Vagina (tissue), 2 donors: ENCODE measurements at regions not wholly inside any gene's neighbourhood (a gene's known extent, or its start where the extent isn't known, plus 50 kb on each side); places are given as distances from the start of the nearest gene placed in this dataset.
"Not testable (repeated sequence)": the region's sequence is repeated elsewhere in the genome, so short reads cannot be mapped to it uniquely, and the experiment has no call there.

Experiments
- DNase-seq, 2 donors: peaks; one replicate each; pipeline ENCODE4 v3.0.0-alpha.2; 2017; ENCODE audit errors: extremely low spot score in 2 of 2
- H3K27ac ChIP-seq: fragments of 200-600 bp; sonication (generic); one replicate; pipeline ENCODE4 v1.5.1; 2019
- H3K27me3 ChIP-seq: fragments of 200-600 bp; sonication (generic); one replicate; pipeline ENCODE4 v1.5.1; 2019
- H3K36me3 ChIP-seq, 2 donors: fragments of 200-600 bp; sonication (generic); one replicate each; pipeline ENCODE4 v1.5.1; 2017 to 2019
- H3K4me1 ChIP-seq: fragments of 200-600 bp; sonication (generic); one replicate; pipeline ENCODE4 v1.5.1; 2019
- H3K4me3 ChIP-seq, 2 donors: fragments of 200-600 bp; sonication (generic); 1 replicate in 1 of 2; 2 replicates in 1 of 2; pipeline ENCODE4 v1.5.1; 2016 to 2019
- H3K9me3 ChIP-seq: fragments of 200-600 bp; sonication (generic); one replicate; pipeline ENCODE4 v1.5.1; 2019
- POLR2A ChIP-seq, 2 donors: fragments of 450-650 bp; IDR thresholded peaks; one replicate each; pipeline ENCODE4 v1.6.1; 2017; ENCODE audit warnings: antibody characterized with exemption in 2 of 2, mild to moderate bottlenecking in 2 of 2, moderate library complexity in 2 of 2
- POLR2AphosphoS5 ChIP-seq, 2 donors: sonication (generic); formaldehyde crosslinking; IDR thresholded peaks; one replicate each; pipeline ENCODE4 v1.9.0; 2017; ENCODE audit warnings: antibody characterized with exemption in 2 of 2, mild to moderate bottlenecking in 2 of 2, low read depth in 1 of 2; ENCODE audit not compliant: insufficient read depth in 1 of 2
- intact Hi-C: fragments of 100-400 bp; cut with DNase I; formaldehyde crosslinking; loops from one replicate; pipeline ENCODE4 v1.15.1; 2023
- TF ChIP-seq, protein P1 (sequence below), 3 experiments: fragments of 450-650 bp in 2 of 3; fragments of 200-600 bp in 1 of 3; sonication (generic) in 1 of 3; IDR thresholded peaks; one replicate each; pipeline ENCODE4 v1.5.1; 2017 to 2019; ENCODE audit warnings: antibody characterized with exemption in 3 of 3, mild to moderate bottlenecking in 2 of 3, moderate library complexity in 2 of 3

DNA sequence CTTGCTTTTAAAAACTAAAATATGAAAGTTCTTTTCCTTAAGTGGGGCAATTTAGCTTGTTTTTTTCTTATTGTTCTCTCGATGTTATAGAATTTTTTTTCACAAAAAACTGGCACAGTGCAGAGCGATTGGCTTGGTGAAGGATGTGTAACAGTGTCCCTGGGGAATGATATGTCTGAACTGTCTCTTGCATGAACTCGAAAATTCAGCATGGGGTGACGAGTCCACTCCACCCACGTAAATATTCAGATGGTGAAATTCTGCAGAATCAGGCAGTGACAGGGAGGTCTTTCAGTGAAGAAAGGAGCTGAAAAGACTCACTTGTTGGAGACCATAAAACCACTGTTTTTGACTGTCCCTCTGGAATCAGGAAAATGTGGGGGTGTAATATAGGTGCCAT lies 505.3 kb downstream of the MMUT start:
- TF ChIP-seq POLR2AphosphoS5 (IDR thresholded peaks at IDR 0.05; ENCODE audit: insufficient read depth in 1 of 2, low read depth in 1 of 2) = no peak
- TF ChIP-seq, protein P1, sequence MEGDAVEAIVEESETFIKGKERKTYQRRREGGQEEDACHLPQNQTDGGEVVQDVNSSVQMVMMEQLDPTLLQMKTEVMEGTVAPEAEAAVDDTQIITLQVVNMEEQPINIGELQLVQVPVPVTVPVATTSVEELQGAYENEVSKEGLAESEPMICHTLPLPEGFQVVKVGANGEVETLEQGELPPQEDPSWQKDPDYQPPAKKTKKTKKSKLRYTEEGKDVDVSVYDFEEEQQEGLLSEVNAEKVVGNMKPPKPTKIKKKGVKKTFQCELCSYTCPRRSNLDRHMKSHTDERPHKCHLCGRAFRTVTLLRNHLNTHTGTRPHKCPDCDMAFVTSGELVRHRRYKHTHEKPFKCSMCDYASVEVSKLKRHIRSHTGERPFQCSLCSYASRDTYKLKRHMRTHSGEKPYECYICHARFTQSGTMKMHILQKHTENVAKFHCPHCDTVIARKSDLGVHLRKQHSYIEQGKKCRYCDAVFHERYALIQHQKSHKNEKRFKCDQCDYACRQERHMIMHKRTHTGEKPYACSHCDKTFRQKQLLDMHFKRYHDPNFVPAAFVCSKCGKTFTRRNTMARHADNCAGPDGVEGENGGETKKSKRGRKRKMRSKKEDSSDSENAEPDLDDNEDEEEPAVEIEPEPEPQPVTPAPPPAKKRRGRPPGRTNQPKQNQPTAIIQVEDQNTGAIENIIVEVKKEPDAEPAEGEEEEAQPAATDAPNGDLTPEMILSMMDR (IDR thresholded peaks at IDR 0.05) = no peak
- TF ChIP-seq POLR2A (IDR thresholded peaks at IDR 0.05) = no peak
- no peak overlapping the region for H3K4me3 ChIP-seq
- DNase-seq = no peak
- H3K27ac ChIP-seq = no peak overlapping the region
- H3K9me3 ChIP-seq = no peaks in the 10 kb centered on the region
- H3K36me3 ChIP-seq = no peaks in the 10 kb centered on the region
- no peaks in the 10 kb centered on the region for H3K27me3 ChIP-seq
- intact Hi-C loops = no loop called here
- H3K4me1 ChIP-seq = no peaks in the 10 kb centered on the region

DNA sequence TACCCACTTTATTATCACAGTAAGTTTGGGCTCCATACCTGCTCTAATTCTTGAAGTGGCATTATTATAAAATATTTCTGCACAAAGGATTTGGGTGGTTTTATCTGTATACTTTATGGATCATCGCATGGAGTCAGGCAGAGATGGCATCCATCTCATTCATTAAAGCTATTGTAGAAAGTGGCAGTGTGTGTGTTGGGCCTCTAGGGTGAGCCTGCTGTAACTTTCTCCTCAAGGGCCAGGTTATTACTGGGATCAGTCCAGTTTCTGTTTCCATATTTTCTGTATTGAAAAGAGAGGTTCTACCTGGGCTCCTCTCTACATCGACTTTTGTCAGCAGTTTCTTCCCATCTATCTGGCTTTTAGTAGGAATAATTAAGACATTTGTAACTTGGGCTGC lies 511.1 kb downstream of the MMUT start:
- no peaks in the 10 kb centered on the region for H3K4me1 ChIP-seq
- no peaks in the 10 kb centered on the region for H3K27me3 ChIP-seq
- no peak for TF ChIP-seq POLR2A (IDR thresholded peaks at IDR 0.05)
- TF ChIP-seq, protein P1 (IDR thresholded peaks at IDR 0.05) = no peak
- TF ChIP-seq POLR2AphosphoS5 (IDR thresholded peaks at IDR 0.05; ENCODE audit: insufficient read depth in 1 of 2, low read depth in 1 of 2) = no peak
- DNase-seq = no peak
- intact Hi-C loops = no loop called here
- no peak overlapping the region for H3K4me3 ChIP-seq
- H3K9me3 ChIP-seq = no peaks in the 10 kb centered on the region
- H3K36me3 ChIP-seq = no peaks in the 10 kb centered on the region
- no peak overlapping the region for H3K27ac ChIP-seq

DNA sequence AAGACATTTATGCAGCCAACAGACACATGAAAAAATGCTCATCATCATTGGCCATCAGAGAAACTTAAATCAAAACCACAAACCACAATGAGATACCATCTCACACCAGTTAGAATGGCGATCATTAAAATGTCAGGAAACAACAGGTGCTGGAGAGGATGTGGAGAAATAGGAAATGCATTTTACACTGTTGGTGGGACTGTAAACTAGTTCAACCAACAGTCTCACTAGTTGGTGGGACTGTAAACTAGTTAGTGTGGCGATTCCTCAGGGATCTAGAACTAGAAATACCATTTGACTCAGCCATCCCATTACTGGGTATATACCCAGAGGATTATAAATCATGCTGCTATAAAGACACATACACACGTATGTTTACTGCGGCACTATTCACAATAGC lies 518.8 kb downstream of the MMUT start:
- DNase-seq, H3K27me3 ChIP-seq, H3K36me3 ChIP-seq, H3K27ac ChIP-seq, H3K4me1 ChIP-seq, intact Hi-C loops, H3K4me3 ChIP-seq, H3K9me3 ChIP-seq: not testable (repeated sequence)

DNA sequence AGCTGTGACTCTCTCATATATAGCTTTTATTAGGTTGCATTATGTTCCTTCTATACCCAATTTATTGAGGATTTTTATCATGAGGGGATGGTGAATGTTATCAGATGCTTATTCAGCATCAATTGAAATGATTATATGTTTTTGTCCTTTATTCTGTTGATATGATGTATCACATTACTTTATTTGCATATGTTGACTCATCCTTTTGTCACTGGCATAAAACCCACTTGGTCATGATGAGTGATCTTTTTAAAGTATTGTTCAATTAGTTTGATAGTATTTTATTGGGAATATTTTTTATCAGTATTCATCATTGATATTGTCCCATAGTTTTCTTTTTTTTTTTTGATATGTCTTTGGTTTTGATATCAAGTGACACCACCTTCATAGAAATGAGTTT lies 529.9 kb downstream of the MMUT start:
- intact Hi-C loops = no loop called here
- no peak for TF ChIP-seq POLR2A (IDR thresholded peaks at IDR 0.05)
- no peak for TF ChIP-seq POLR2AphosphoS5 (IDR thresholded peaks at IDR 0.05; ENCODE audit: insufficient read depth in 1 of 2, low read depth in 1 of 2)
- TF ChIP-seq, protein P1 (IDR thresholded peaks at IDR 0.05) = no peak
- H3K9me3 ChIP-seq = no peaks in the 10 kb centered on the region
- H3K27me3 ChIP-seq = no peaks in the 10 kb centered on the region
- H3K27ac ChIP-seq = no peak overlapping the region
- no peaks in the 10 kb centered on the region for H3K36me3 ChIP-seq
- no peak overlapping the region for H3K4me3 ChIP-seq
- no peak for DNase-seq
- no peaks in the 10 kb centered on the region for H3K4me1 ChIP-seq

DNA sequence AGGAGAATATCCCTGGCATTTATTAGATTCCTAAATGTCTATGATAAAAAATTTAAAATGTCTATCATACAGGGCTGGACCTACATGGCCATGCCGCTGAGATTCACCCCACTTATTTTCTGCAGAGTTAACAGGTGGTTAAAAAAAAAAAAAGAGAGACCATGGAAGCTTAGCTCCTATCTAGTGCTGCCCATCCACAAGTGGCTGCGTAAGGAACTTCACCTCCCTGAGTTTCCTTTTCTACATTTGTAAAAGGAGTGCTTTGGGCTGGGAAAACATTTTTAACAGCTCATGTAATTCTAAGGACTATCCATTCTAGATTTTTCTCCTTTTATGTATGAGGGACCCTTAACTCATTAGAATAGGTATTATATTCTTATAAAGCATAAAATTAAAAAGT lies 534.1 kb downstream of the MMUT start:
- no peak overlapping the region for H3K4me3 ChIP-seq
- H3K36me3 ChIP-seq = no peaks in the 10 kb centered on the region
- intact Hi-C loops = no loop called here
- DNase-seq = no peak
- no peaks in the 10 kb centered on the region for H3K4me1 ChIP-seq
- H3K27me3 ChIP-seq = no peaks in the 10 kb centered on the region
- H3K9me3 ChIP-seq = no peaks in the 10 kb centered on the region
- H3K27ac ChIP-seq = no peak overlapping the region
- TF ChIP-seq POLR2AphosphoS5 (IDR thresholded peaks at IDR 0.05; ENCODE audit: insufficient read depth in 1 of 2, low read depth in 1 of 2) = no peak

DNA sequence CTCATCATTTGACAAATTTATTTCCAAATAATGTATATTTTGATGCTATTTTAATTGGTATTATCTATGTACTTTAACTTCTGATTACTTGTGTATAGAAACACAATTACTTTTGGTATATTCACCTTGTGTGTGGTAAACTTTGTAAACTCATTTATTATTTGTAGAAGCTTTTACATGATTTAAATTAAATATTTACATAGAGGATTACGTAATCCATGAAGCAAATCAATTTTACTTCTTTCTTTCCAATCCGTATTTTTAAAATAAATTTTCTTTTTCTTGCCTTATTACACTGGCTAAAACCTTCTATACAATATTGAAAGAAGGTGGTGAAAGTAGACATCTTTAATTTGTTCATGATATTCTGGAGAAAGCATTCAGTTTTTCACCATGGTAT lies 540.2 kb downstream of the MMUT start:
- Histone ChIP-seq H3K27ac (no peak overlapping the region), H3K9me3 (no peaks in the 10 kb centered on the region), H3K36me3 (no peaks in the 10 kb centered on the region), H3K4me3 (no peak overlapping the region), H3K4me1 (no peaks in the 10 kb centered on the region), H3K27me3 (no peaks in the 10 kb centered on the region)
- intact Hi-C loops = no loop called here
- no peak for TF ChIP-seq POLR2AphosphoS5 (IDR thresholded peaks at IDR 0.05; ENCODE audit: insufficient read depth in 1 of 2, low read depth in 1 of 2)
- TF ChIP-seq, protein P1 (IDR thresholded peaks at IDR 0.05) = no peak
- TF ChIP-seq POLR2A (IDR thresholded peaks at IDR 0.05) = no peak
- DNase-seq = no peak
